HT-29 (cell line): ENCODE measurements at regions not wholly inside any gene's neighbourhood (a gene's known extent, or its start where the extent isn't known, plus 50 kb on each side); places are given as distances from the start of the nearest gene placed in this dataset.
"Not testable (repeated sequence)": the region's sequence is repeated elsewhere in the genome, so short reads cannot be mapped to it uniquely, and the experiment has no call there.

Source experiments
- DNase-seq: peaks from one replicate; pipeline ENCODE4 v3.0.0-alpha.2; 2015; ENCODE audit warnings: low spot score

DNA sequence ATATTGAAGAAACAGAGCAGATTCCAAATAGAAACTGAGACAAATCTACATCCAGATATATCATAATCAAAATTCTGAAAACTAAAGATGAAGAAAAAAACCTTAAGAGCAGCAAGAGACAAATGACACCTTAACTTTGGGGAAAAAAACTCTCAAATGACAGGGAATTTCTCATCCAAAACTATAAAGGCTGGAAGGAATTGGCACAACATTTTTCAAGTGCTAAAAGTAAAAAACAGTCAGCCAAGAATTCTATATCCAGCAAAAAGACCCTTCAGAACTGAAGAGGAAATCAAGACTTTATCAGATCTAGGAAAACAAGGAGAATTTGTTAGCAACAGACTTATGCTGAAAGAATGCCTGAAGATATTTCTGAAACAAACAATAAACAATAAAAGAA is 90.3 kb upstream of the RASSF8 start:
- no peak for DNase-seq

DNA sequence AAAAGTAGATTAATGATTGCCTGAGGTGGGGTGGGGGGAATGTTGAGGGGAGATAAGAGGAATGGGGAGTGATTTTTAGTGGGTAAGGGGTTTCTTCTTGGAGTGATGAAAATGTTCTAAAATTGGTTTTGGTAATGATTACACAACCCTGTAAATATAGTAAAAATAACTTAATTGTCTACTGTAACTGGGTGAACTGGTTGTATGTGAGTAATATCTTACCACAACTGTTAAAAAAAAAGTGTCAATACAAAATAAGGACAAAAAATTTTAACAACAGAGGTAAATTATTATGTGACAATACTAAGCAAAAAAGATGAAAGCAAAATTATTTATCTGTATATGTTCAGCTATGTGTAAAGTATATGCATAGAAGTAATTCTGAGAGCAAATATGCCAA is 86.3 kb upstream of the RASSF8 start:
- DNase-seq = no peak

DNA sequence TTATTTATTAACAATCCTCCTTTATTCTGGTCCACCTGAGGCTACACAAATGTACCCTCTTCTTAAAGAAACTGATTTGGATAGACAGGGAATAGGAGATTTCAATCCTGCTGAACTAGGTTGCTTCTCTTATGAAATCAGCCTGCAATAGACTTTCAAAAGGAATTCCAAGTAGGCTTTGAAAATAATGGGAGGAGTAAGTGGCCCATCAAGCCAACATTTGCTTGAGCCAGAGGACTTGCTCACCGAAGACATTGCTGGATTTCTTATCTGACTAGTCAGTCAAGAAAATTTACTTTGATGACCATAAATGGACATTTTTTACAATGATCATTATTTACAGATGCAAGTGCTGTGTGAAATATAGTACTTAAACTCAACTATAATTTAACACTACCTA is 82.8 kb upstream of the RASSF8 start:
- no peak for DNase-seq

DNA sequence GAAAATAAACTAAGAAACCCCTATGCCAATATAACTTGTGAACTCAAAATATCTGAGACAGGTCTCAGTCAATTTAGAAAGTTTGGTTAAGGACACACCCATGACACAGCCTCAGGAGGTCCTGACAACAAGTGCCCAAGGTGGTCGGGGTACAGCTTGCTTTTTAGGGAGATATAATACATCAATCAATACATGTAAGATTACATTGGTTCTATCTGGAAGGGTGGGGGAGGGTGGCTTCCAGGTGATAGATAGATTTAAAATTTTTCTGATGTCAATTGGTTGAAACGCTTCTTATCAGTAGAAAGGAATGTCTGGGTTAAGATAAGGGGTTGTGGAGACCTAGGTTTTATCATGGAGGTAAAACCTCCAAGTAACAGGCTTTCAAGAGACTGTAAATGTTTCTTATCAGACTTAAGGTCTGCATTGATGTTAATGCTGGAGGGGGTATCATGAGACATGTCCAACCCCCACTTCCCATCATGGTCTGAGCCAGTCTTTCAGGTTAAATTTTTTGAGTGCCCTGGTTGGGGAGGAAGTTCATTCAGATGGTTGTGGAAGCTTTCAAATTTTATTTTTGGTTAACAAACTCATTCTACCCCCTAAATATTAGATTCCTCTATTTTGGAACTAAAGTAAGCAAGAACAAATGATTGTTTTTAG is 82.0 kb upstream of the RASSF8 start:
- no peak for DNase-seq

DNA sequence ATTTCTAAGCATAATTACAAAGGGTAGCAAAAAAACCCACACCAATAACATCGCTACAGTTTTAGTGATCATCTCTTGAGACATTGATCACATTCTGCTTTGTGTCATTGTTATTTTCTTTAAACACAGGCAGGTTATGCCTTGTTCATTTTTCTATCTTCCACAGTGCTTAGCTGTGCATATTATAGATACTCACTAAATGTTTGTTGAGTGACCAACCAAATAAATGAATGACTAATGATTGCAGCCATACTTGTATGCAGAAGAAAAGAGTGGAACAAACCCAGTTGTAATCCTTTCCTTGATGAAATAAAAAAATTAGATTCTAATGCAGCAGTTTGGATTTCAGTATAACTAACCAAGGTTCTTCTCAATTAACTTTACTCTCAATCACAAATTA is 81.0 kb upstream of the RASSF8 start:
- DNase-seq = no peak

DNA sequence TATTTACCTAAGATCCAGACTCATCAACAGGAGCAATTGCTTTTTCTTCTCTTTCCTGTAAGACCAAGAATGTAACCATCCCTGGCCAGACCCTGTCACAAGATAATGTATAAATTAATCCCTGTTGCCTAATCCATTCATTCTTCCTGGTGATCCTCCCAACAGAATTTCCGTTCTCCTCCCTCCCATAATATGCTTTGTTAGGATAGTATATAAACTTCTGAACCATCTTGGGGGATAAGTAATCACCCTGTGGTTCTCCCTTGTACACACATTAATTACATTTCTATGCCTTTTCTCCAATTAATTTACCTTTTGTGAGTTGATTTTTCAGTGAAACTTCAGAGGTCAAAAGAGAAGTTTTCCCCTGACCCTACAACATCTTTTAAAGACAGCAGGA is 76.2 kb upstream of the RASSF8 start:
- no peak for DNase-seq

DNA sequence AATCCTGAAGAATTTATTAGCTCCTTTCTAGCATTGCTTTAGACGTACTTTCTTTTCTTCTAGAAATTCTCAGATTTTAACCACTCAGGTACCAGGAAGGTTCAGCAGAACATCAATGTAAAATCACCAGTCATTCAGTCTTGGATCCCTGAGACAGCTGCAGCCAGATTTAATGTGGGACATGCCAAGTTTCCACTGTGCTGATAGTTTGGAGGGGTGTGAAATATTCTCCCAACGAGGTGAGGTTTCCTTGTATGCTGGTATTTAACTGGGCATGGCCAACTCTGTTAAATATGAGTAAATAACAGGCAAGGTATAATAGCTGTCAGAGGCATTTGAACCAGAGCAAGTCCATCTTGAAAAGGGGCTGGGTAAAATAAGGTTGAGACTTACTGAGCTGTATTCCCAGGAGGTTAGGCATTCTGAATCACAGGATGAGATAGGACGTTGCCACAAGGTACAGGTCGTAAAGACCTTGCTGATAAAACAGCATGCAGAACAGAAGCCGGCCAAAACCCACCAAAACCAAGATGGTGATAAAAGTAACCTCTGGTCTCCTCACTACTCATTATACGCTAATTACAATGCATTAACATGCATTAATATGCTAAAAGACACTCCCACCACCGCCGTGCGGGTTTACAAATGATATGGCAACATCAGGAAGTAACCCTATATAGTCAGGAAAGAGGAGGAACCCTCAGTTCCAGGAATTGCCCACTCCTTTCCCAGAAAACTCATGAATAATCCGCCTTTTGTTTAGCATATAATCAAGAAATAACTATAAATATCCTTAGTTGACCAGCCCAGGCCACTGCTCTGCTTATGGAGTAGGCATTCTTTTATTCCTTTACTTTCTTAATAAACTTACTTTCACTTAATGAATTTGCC is 75.2 kb upstream of the RASSF8 start:
- DNase-seq = no peak

DNA sequence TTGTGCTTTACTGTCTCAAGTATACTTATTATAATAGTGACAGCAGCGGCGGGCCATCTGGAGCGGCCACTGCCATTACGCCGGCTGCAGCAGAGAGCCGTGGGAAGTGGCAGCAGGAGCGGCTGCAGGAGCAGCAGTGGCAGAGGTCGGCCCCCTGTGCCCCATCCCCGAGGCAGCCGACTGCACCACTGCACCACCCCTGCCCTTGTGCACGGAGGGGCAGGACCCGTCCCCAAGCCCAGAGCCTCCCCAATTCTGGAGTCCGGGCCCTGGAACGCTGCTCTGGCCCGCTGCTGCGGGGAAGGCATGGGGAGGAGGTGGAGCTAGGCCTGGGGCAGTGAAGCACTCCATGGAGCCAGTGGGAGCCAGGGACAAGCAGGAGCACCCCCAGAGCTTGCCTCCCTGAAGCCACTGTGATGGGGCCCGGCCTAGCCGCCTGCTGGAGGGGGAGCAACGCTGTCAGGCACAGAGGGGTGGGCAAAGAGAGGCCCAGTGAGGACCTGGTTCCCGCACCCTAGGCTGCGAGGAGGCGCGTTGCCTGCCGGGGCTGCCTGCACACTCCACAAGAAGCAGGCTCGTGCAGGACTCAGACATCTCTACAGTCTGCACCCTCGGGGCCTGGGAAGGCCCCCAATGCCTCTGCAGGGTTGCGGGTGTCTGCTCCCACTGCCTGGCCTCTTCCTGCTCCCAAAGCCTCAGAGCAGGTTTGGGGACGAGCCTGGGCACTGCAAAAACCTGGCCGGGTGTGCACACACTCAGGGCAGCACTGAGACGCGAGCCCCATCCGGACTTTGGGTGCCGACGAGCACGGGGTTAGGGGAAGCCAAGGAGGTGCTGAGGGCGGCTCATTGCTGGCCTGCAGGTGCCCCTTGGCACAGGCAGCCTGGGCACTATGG is 74.2 kb upstream of the RASSF8 start:
- DNase-seq = no peak

DNA sequence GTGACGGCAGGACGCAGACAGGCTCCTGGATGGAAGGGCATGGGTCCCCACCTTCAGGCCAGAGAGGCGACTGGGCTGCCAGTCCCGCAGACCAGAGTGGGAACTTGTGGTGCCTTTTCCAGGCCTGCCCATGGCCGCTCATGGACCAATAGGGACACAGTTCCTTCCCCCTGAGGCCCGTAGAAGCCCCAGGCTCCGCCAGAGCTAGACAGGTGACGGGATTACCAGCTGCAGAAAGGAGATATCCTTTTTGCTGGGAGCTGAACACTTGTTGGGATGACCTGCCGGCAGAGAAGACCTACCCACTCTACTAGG is 73.6 kb upstream of the RASSF8 start:
- no peak for DNase-seq

DNA sequence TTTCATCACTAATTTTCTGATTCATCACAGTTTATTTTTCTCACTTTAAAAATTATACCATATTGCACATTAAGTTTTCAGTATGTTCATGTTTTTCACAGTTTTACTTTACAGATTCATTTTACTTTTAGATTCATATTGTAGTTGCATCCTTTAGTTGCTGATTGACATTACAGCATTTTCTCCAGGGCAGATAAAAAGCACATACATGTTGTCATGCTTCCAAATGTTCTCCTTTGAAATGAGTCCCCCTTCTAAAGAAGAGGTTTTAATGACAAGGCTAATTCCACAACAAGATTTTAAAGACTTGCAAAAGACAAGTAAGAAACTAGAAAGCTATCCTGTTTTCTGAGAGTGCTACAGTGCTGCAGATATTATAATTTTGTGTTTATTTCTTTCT is 72.1 kb upstream of the RASSF8 start:
- no peak for DNase-seq

DNA sequence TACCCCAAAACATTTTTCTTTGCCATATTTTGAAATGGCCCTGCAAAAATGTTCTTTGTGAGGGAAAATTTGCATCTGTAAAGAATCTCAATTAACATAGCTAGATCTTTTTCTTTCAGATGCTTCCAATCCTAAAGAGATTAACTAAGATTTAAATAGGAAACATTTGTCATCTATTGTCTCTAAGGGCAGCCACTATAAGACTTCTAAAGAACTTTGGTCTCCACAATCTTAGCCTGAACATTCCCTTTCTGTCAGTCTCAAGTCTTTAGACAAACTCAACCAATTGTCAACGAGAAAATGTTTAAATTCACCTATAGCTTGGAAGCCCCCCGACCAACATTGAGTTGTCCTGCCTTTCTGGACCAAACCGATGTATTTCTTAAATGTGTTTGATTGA is 71.1 kb upstream of the RASSF8 start:
- no peak for DNase-seq

DNA sequence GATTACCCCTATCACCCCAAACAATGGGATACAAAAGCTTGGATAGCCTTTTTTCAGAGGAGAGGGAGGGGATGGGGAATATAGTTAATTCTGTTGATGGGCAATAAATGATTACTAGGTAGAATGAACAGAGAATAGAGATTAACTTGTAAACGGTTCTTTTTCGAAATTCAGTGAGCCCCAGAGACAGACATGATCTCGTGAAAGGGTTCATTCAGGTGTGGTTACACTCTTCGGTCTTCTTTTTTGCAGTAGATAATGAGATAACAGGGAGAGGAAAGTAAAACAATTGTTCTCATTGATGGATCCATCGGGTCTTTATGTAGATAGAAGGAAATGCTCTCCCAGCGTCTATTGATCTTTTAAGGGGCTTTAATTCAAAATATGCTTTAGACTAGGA is 69.3 kb upstream of the RASSF8 start:
- DNase-seq = no peak

DNA sequence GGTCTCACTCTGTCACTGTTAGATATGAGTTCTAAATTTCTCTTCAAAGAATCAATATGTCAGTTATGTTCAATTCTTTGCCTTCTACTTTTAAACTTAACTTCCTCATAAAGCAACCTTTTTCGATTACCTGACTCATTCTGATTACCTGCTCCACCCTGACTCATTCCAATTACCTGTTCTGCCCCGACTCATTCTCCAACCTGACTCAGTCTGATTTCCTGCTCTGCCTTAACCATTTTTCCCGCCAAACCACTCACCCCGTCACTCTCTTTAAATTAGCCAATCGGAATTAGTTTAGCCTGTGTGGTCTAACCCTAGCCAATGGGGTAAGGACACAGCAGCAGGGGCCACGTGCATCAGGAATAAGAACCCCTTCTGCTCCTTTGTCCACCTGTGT is 67.4 kb upstream of the RASSF8 start:
- not testable (repeated sequence) for DNase-seq

DNA sequence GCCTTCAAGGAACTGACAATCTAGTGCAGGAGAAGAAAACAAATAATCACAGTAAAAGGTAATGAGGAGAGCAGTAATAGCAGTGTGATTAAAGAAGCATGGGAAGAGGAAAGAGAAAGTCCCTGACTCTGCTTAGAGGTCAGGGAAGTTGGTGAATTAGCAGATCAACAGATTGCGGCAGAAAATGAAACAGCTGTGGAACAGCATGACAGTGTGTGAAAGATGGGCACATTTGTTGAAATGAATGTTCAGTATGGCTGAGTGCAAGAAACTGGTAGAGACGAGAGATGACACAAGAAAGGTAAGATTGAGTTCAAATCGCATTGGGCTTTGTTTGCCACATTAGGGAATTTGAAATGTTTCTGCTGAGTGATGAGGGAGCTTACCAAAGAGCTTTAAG is 63.7 kb upstream of the RASSF8 start:
- DNase-seq = no peak

DNA sequence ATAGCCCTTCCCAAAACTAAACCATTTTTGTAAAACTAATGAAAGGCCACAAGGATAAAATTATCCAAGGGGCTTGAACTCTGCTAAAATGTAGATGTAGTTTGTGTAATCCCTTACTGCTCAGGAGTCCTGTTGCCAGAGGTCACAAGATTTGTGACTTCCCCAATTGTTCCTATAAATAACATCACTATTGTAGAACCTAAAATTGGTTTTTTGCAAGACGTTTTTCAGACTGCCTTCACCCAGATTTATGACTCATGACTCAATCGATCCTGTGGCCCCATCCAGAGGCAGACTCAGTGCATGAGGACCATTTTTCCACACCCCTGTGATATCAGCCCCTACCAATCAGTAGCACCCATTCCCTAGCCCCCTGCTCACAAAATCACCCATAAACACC is 61.5 kb upstream of the RASSF8 start:
- no peak for DNase-seq

DNA sequence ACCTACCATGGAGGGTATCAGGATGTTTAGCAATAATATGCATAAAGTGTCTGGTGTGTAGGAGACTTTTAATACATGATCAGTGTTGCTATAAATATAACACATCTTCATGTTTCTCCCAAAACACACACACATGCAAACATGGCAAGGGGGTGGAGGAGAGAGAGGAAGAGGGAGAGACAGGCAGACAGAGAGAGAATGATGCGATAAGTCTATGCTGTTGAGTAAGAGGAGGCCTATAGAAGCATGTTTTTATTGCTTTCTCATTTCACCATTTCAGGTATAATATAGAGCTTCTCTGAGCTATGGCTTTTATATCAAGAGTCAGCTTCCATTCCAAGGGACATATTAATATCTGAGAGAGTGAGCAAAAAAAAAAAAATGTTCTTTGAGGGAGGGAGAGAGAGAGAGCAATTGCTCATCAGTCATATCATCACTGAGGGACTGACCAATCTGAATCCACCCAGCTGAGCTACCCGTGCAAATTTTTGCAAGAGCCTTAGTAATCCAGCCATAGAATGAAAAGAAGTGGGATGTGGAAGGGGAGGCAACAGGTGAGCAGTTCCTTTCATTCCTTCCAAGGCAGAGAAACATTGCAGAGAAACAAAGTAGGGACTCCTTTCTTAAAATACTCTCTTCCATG is 54.8 kb upstream of the RASSF8 start:
- DNase-seq = no peak

DNA sequence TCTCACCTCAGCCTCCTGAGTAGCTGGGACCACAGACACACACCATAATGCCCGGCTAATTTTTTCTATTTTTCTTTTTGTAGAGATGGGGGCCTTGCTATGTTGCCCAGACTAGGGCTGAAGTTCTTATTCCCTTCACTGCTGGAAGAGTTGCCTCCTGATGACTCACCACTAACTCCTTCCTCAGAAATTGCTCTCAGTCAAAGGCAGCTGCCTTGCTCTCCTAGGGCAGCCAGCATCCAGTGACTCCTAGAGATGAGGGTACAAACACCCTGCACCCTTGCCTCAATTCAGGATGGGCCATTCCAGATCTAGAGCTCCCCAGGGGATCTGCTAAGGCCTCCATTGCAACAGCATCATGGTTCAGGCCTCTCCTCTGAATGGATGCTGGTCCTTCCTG is 54.0 kb upstream of the RASSF8 start:
- no peak for DNase-seq

DNA sequence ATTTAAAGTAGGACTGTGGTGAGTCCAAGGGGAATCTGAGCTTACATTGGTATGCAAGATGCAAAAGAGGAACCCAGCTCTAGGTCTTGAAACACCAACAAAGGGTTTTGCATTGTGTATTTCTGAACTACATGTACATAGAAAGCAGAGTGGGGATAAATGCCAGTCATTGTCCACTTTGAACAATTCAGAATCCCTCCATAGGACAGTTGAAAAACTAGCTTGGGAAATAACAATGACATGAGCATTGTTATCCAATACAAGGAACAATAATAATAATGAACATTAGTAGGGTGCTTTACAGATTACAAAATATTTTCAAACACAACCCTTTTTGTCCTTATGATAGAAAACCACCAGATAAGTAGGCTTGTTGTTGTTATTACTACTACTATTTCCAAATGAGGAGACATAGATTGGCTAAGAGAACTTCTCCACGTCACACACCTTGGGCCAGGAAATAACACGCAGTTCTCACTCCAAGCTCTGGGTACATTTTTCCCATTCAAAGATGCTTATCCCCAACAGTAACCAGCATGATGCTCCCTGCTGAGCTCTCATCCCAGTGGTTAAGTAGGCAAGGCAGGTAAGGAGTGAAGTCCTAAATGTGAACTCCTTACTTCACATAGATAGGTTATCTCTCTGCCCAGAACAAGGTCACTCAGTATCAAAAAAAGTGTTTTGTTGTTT is 51.7 kb upstream of the RASSF8 start:
- no peak for DNase-seq
